NCI-H2227 (cell line): ENCODE measurements at regions not wholly inside any gene's neighbourhood (a gene's known extent, or its start where the extent isn't known, plus 50 kb on each side); places are given as distances from the start of the nearest gene placed in this dataset.

Experiments
- DNase-seq: peaks from one replicate; lab custom pipeline; 2025; ENCODE audit not compliant: unreplicated experiment; lab: John Stamatoyannopoulos, UW

DNA sequence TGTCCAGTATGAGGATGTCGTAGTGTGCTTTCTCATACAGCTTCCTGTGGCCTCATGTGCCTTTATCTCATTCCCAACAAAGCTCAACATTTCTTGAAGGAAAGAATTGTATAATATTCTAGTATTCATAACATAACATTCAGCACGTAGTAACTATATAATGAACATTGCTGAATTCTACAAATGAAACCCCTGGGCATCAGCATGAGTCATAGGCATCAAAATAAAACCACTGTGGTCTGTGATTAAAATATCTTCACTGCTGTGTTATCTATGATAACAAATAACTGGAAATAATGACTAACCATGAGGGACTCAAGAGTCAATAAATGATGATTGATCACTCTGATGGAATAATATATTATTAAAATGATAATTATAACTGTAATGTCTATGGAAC is 255.2 kb downstream of the EMP1 start:
- DNase-seq = no peak

DNA sequence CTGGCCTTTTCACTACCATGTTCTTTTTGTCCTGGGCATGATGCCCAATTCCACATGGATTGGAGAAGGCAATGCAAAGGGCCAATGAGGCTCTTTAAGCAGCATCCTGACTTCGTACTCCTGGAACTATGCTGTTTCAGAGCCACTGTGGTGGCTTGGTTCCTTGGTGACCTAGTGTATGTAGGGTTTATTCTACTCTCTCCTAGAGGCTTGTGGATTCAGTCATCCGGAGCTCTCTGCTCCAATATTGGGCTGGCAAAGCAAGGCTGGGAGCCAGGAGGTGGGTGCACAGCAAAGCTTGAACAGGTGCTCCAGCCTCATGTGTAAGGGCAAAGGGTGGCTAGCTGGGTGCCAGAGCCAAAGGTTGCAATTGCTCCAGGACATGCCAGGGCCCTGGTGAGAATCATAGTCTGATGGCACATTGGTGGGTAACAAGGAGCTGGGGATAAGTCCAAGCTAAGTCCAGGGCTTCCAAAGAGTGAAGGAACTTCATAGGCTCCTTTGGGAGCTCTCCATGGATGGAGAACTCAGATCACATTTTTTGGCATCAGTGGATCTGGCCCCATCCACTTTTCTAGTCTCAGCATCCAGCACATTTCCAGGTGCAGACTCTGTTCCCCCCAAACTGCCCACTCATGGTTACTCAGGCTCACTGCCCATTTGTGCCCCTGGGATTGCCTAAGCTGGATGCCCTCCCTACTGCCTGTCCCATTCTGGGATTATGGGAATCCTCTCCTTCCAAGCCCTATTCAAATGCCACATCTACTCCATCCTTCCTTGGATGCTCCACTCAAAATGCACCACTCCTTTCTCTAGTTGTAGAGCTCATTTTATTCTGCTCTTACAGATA is 253.9 kb downstream of the EMP1 start:
- no peak for DNase-seq

DNA sequence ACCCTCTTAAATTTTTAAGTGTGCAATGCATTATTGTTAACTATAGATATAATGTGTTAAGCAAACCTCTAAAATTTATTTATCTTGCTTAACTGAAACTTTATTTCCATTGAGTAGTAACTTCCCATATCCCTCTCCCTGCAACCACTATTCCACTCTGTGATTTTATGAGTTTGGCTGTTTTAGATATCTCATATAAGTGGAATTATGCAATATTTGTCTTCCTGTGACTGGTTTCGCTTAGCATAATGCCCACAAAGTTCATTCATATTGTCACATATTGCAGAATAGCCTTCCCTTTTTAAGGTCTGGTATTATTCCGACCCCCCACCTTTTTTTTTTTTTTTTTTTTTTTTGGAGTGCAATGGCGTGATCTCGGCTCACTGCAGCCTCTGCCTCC is 247.6 kb downstream of the EMP1 start:
- DNase-seq = no peak

DNA sequence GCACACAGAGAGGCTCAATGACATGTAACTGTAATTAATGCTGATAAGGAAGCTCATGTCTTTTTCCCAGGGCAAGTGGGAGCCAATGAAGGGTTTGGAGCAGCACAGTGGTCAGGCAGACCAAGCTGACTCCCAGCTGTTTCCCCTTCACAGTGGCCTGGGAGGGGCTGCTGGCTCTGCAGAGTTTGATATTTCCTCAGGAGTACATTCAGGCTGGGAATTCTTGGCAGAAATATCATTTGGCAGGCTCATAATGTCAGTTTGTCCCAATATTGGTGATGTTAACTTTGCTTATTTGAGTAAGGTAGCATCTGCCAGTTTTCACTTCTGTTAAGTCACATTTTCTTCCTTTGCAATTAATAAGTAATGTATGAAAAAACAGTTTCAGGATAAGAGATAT is 247.0 kb downstream of the EMP1 start:
- DNase-seq = no peak

DNA sequence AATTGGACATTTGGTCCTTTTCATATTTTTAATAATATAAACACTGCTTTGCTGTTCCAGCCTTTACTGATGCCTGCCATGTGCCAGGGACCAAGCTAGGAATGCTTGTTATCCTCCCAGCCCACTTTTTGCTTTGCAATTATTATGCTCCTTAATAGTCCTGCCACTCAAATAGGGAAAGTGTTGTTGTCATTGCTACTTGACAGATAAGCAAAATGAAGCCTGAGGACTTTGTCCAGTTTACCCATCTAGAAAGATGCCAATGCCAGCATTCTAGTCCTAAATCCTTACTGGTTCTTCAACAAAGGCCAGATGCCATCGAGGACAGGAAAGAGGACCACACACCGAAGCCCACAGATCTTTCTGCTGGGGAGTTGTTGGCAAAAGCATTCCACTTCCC is 246.5 kb downstream of the EMP1 start:
- DNase-seq = no peak

DNA sequence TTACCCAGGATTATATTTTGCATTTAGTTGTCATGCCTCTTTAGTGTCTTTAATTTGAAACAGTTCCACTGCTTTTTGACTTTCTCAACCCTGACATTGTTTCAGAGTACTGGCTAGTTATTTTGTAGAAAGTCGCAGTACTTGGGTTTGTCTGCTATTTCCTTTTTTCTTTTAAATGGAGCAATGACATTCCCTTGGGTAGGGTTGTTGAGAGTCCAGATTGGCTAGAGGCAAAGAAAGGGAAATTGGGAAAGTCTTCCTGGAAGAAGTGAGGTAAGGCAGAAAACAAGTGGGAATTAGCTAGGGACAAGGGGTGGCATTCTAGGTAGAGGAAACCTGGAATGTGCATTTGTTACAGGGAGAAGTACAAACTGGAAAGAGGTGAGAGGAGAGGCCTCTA is 245.9 kb downstream of the EMP1 start:
- DNase-seq = no peak

DNA sequence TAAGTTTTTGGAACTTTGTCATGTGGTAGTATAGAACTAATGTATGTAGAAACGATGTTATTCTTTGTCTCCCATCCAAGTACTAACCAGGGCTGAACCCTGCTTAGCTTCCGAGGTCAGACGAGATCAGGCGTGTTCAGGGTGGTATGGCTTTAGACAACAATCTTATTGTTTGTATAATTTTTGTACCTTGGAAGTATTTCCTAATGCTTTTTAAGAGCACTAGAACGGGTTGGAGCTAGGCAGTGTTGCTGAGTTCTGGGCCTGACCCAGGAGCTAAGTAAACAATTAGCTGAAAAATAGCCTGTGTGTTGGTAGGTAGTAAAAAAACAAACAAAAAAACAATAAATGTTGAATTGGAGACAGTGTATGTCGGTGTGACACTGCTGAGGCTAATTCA is 244.3 kb downstream of the EMP1 start:
- no peak for DNase-seq

DNA sequence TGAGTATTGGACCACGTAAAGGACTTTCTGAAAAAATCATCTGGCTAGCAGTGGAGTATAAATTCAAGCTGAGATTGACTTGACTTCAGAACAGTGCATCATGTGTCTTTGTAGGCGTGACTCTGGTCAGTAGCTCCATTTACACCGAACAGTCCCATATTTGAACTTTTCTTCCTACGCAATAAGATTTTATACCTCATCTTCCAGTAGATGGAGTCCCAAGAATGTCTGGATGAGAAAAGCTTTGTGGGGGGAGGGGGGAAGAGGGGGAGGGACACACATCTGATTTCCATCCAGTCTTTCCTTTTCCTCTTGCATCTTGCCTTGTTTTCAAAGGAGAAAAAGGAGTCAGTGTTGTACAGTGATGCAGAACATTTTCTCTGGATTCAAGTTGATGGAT is 241.0 kb downstream of the EMP1 start:
- no peak for DNase-seq

DNA sequence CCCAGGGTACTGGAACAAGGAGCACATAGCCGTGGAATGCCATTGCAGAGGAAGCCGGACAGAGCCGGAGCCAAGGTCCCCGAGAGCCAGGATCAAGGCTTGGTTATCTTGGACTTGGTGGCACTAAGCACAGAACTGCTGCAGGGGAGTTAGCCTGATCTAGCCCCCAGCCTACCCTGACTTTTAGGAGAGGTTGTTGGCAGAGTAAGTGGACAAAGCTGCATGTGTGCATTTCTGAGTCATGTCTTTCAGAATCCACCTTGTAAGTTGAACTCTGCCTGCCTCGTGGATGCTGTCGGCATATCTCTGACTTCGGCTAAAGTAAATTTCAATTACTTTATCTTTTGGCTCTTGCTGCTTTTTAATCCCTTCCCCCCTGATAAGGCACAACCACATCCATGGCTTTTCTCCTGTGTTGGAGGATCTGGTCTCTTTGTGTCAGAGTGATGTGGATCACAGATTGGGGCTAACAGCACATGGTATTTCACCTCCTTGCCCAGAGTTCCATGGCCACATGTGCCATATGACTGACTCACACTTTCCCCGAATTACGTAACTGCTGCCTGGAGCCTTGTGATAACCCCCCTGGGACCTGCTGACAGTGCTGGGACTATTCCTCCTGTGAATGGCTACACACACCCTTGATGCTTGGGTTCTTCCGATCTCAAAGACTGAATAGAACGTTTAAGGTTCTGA is 240.3 kb downstream of the EMP1 start:
- DNase-seq = no peak

DNA sequence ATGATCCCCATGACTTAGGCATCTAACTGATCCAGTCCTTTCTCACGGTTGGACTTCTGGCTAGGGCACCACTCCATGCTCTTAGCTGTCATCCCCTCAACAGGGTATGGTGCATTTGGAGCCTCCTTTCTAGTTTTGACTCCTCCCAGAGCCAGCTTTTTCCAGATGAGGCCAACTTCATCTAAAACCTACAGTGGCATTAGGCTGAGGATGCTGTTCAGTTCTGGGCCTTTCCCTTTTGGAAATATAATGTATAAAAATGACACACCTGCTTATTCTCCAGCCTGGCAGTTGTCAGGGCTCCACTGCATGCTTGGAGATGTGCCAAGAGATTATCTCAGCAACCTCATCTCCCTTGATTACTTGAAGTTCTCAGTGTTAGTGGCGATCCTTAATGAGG is 239.7 kb downstream of the EMP1 start:
- DNase-seq = peak; percentile 26

DNA sequence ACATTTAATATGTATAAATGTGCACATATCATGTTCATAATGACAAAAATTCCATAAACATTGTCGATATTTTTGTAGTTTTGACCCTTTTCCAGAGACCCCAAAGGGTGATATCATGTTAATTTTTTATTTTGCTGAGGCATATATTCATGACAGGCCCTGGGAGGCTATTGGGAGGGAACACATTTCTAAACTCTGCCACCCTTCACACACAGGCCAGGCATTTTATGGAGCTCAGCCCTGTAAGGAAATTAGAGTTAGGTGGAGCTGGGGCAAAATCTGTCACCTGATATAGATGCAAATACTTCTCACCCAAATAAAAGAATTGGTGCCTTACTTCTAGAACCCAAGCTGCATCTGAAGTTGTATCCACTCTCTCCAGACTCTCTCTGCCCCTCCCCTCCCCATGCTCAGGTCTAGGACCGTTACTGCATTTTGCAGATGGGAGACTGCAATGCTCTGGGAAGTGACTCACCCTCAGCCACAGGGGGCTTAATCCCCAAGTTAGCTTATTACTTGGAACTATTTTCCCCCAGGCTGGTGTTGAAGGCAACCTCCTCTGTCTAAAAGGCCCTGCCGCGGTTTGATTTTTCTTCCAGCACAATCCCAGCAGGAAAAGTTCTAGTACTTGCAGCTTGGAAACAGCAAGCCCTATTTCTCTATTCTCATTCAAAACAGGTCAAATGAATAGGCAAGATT is 238.9 kb downstream of the EMP1 start:
- DNase-seq = no peak

DNA sequence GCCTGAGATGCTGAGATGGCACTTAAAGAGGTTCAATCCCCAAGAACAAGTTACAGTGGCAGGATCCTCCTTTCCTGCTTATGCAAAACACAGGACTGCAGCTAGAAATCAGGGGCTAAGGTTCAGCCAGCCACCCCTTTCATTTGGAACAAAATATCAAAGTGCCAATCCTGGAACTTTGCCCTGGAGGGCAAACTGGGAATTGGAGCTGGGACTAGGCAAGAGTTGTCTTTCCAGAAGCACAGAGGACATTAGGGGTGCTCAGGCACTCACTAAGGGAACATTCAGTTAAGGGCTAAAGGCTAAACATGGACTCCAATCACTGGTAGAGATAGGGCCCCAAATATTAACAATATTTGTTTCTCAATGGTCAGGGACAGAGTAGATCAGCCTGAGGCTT is 237.2 kb downstream of the EMP1 start:
- no peak for DNase-seq

DNA sequence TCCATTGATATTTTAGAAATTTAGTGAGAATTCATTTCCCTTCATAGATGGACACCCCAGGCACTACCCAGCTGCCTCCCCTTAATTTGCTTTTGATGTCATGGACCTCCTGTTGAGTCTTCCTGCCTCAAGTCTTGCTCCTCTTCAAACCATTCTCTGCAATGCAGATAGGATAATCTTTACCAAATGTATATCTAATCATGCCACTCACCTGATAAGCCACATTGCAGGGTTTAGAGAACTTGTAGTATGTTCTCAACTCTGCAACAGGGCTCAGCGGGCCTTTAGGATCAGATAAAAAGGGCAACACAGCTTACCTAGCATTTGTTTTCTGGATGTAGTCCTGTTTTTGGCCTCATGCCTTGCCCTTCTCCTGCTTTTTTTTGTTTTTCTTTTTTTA is 234.5 kb downstream of the EMP1 start:
- no peak for DNase-seq

DNA sequence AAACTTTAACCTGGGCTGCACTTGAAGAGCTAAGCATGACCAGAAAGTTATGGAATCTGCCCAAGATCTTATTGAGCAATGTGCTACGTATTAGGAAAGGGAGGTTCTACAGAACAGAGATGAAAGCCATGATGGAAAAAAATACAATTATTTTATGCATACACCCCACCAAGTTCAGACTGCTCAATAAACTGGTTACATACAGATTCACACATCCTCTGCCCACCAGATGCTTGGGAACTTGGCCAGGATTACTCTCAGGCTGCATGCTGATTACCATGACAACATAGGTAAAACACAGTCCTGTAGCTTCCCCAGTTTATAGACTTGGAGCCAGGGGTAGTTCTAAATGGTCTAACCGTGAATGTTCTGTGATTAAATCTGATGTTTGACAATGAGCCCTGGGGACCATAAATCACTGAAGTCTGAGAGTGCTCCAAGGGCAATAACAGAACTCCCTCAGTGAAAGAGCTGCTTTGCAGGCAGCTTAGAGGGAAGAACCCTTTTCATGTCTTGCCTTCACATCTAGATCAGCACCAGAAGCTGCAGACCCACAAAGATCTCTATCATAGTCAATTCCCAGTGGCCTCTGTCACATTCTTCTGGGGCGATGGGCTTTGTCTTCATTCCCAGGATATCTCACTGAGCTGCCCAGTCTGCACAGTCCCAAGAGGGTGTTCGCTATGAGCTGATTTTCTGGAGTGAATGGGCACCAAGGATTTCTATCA is 232.2 kb downstream of the EMP1 start:
- no peak for DNase-seq

DNA sequence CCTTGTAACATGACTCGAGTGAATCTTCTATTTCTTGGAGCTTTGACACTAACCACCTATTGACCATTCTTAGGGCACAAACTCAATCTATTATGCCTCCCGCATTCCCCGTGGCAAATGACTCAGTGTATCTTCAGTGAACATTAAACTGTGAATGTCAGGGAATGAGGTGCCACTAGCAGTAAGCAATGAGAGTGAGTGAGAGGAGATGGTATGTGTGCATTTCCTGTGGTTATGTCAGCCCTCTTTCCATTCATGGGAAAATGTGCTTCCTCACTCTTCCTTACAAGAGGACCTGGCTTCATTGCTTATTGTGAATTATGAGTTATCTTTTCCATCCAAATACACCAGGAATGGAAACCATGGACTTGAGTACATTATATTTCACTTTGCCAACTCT is 229.2 kb downstream of the EMP1 start:
- no peak for DNase-seq

DNA sequence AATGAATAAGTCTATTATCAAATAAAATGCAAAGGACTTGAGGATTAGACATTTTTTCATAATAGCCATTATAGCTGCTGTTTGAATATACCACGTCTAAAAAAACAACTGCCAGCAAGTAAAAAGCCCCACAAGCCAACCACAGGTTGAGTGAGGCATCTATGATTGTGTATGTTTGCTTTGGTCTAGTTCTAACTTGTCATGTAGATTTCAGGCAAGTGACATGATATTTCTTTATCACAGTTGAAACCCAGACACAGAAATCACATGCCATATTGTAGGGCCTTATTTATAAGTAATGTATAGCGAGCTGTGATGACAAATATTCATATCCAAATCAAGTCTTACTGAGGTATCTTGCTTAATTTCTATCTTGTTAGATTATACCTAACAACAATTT is 225.8 kb downstream of the EMP1 start:
- DNase-seq = no peak

DNA sequence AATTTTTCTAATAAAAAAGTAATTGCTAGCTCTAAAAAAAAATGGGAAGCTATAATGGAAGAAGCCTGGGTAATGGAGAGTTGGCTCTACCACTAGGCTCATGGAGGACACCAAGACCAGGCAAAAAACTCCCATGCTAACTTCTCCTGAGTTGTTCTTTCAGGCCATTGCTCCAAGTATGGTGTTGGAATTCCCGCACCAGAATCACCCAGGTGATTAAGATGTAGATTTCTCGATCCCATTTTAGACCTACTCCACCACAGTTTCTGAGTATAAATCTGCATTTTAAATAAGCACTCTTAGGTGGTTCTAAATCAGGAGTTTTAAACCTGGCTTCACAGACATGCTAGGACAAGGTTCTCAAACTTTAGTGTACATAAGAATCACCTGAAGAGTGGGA is 221.0 kb downstream of the EMP1 start:
- DNase-seq = no peak

DNA sequence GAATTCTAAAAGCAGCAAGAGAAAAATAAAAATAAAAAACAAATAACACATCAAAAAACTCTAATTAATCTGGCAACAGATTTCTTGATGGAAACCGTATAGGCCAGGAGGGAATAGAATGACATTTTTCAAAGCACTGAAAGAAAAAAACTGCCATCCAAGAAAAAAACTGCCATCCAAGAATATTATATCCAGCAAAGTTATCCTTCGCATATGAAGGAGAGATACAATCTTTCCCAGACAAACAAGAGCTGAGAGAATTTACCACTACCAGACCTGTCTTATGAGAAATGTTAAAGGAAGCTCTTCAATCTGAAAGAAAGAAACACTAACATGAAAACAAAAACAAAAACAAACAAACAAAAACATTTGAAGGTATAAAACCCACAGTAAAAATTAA is 214.8 kb downstream of the EMP1 start:
- DNase-seq = no peak

DNA sequence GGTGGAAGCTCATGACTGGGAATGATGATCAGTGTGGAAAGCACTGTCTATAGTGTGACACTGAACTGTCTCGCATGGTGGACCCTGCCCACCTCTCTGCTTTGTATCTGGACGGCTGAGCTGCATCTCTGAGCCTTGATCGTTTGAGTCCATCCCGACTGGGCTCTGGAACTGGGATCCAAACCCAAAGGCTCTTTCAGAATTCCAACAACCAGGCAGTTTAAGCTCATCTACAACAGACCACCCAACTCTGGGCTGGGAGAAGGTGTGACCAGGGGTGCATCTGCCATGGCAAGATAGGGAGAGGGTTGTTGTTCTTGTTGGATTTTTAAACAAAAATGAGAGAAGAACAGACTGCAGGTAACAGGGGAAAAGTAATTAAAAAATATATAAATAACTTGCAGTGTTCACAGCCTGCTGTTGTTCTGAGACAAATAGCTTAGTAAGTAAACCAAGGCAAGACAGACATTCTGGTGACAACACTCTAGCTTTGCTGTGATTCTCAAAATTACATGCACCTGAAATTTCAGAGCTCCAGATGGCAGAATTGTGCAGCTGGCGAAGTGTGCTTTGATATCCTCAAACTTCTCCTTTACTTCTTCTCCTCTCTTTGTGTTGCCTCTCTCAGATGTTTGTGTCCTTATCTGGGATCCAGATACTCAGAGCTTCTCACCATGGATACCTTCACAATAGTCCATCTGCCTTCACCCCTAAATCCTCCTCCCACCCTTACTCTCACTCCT is 209.6 kb downstream of the EMP1 start:
- DNase-seq = no peak

DNA sequence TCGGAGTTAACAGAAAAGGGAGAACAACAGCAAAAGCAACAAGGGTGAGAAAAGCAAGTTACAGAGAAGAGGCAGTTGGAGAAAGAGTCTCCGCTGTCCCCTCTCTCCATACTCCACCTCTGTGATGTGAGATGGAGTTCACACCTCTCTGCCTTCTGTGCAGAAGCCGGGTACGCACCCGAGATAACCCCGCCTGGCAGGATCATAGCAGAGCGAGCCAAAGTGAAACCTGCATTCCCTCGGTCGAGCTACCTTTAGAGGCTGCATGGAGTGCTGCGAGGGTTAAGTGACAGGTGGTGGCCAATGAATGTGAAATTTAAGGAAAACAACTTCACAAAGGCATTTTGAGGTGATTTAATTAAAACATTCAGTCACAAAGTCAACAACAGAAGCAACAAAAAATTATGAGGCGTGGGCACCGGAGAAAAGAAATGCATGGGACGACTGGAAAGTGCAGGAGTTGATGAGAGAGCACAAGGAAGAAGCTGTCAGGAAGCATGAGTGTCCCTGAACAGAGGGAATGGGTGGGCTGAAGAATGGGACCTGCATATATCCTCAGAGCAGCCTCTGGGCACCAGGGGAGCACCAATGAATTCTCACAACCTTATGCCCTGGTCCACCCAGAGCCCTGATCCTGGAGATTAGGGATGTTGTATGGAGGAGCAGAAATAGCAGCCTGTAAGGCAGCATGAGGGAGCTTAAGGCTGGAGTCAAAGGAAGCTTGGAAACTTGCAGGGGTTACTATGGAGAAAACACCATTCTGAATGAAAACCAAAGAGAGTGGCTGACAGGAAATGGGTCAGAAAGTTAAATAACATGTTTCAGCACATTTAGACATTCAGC is 208.3 kb downstream of the EMP1 start:
- no peak for DNase-seq
